ENCODE measurements at regions not wholly inside any gene's neighbourhood (a gene's known extent, or its start where the extent isn't known, plus 50 kb on each side); places are given as distances from the start of the nearest gene placed in this dataset.
A peak's percentile ranks its signal among the peaks of the same experiment; 100 is the strongest.

GRCh38 chr2:235141411-235142128 lies 189.8 kb downstream of the SH3BP4 start:
- no peak for DNase-seq

- no peak for DNase-seq
Measured at GRCh38 chr2:235142601-235143000, 190.8 kb downstream of the SH3BP4 start.

GRCh38 chr2:235143789-235144188 lies 192.0 kb downstream of the SH3BP4 start:
- no peak for DNase-seq

- no peak for DNase-seq
Measured at GRCh38 chr2:235144291-235144690, 192.5 kb downstream of the SH3BP4 start.

GRCh38 chr2:235146206-235146605 lies 194.4 kb downstream of the SH3BP4 start:
- DNase-seq = no peak

GRCh38 chr2:235146871-235147565 lies 195.2 kb downstream of the SH3BP4 start:
- no peak for DNase-seq

GRCh38 chr2:235148201-235149170 lies 196.7 kb downstream of the SH3BP4 start:
- DNase-seq = no peak

GRCh38 chr2:235149240-235149659 lies 197.4 kb downstream of the SH3BP4 start:
- DNase-seq = no peak

- DNase-seq = no peak
Measured at GRCh38 chr2:235149736-235150135, 197.9 kb downstream of the SH3BP4 start.

- DNase-seq = no peak
Measured at GRCh38 chr2:235151152-235151551, 199.3 kb downstream of the SH3BP4 start.

GRCh38 chr2:235155163-235155562 lies 203.3 kb downstream of the SH3BP4 start:
- DNase-seq = no peak

GRCh38 chr2:235156055-235156454 lies 204.2 kb downstream of the SH3BP4 start:
- DNase-seq = no peak

GRCh38 chr2:235157746-235158482 lies 206.1 kb downstream of the SH3BP4 start:
- no peak for DNase-seq

GRCh38 chr2:235160281-235160810 lies 208.5 kb downstream of the SH3BP4 start:
- DNase-seq = peak; percentile 33

GRCh38 chr2:235161565-235161964 lies 209.7 kb downstream of the SH3BP4 start:
- DNase-seq = no peak

- peak; percentile 28 for DNase-seq
Measured at GRCh38 chr2:235162082-235162836, 210.4 kb downstream of the SH3BP4 start.

GRCh38 chr2:235162837-235163197 lies 211.0 kb downstream of the SH3BP4 start:
- DNase-seq = no peak

GRCh38 chr2:235165136-235165535 lies 213.3 kb downstream of the SH3BP4 start:
- no peak for DNase-seq

- no peak for DNase-seq
Measured at GRCh38 chr2:235165631-235166030, 213.8 kb downstream of the SH3BP4 start.

GRCh38 chr2:235168174-235168979 lies 216.6 kb downstream of the SH3BP4 start:
- no peak for DNase-seq

Measured in fibroblast of skin of abdomen (primary cell).